Right renal pelvis (tissue), 4 donors: ENCODE measurements at regions not wholly inside any gene's neighbourhood (a gene's known extent, or its start where the extent isn't known, plus 50 kb on each side); places are given as distances from the start of the nearest gene placed in this dataset.

Experiments
- DNase-seq, 4 donors: peaks; one replicate each; pipeline ENCODE4 v3.0.0-alpha.2; 2013; ENCODE audit warnings: low read depth in 4 of 4, low spot score in 3 of 4, missing footprints in 1 of 4

DNA sequence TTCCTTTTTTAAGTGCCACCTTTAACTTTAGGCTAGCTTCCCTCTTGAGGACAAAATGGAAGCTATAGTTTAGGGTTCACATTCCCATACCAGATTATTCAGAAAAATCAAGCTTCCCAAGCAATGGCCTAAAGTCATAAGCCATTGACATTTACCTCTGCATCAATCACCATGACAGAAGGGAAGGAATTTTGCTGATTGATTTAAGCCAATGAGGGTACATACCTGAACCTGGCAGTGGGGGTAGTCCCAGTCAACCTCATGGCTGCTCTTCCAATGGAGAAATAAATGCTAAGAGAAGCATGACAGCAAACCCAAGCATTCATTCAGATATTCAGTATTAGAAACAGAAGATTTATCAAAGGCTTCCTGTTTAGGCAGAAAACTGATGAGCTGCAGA lies 128.4 kb upstream of the CREB1 start:
- DNase-seq, result no peak

DNA sequence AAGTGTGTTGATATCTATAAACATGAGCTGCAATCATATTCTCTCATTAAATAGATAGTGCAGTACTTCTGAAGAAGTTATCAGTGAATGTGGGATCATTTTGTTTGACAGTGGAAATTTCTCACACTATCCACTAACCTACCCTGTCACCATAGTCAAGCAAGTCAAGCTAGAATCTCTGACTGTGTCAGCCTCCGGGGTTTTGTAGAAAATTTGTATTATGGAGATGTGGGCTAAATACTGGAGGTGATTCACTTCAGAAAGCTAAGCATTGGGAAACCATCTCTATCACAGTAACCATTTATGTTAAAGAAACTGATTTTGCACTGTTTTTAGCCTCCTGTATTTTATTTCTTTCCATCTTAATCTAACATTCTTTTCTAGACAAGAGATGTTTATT lies 126.6 kb upstream of the CREB1 start:
- DNase-seq, result no peak

DNA sequence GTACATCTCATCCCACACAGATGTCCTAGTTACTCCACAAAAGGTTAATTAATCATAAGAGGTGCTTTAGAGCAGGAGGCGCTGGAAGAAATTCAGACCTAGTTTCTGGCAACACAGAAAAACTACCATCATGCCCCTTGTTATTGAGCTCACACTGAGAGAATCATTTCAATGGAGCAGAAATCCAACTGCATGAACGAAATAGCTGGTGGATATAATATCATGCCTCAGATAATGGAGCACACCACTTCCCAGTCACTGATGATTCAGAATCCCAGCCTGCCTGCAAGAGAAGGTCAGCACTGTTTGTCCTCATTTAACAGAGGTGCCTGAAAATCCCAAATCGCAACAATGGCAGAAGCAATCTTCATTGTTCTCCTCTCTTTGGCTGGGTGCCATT lies 125.8 kb upstream of the CREB1 start:
- no peak for DNase-seq

DNA sequence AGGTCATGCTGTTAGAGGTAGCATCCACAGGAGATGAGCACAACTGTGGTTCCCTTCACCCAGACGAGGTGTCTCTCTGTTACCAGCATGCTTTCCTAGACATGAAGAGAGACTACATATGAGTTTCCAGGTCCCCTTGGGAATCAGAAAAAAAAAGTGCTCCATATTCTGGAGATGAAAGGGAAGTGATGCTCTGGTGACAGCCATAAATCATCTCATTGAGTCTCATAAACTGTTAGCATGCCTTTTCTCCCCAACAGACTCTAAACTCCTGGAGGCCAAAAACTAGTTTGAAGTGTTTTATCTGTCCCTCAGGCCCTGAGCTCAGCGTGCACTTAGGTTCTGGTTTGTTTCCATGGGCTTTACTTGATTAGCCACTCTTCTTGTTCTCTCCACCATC lies 124.6 kb upstream of the CREB1 start:
- DNase-seq, result no peak

DNA sequence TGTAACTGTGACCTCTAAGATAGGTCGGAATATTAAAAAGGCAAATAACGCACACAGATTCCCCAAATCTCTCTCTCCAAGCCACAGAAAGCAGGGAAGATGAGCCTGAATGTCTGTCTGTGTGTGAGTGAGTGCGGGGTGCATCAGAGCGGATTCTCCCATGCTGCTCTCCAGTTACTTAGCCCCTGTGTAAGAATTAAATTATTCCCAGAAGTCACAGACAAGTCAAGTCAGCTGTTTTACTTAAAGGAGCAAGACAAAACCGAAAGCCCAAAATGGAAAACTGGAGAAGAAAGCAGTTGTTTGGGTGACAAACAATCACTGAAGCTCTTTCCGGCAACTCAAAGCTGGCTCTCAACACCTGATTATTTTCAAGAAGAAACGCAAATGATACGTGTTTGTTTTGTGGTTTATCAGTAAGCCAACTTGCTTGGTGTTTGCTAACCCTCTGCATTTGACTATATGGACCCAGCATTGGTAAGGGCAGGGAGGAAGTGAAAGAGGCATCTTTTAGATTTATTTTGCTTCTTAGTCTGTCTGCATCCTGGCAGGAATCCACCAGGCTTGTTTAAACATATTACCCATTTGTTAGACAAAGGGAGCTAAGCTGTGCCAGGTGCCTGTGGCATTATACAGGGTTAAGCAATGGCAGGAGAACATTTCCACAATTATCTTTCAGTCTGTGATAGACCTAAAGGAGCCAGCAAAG lies 121.5 kb upstream of the CREB1 start:
- DNase-seq, result no peak

DNA sequence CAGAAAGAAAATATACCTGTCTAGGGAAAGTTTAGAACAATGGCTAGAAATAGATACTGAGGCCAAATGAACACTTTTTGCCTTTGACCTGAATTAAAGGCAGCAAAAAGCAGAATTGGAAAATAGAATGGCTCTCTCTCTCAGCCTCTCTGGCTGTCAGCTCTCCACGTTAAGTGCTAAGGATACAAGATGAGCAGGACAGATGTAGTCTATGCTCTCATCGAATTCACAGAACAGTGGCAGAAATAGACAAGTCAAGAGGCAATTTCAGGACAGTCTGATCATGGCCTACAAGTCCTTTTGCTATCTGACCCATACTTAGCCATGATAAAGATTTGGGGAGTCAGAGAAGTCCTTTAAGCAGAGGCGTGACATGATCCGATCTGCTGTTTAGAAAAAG lies 120.2 kb upstream of the CREB1 start:
- DNase-seq, result no peak

DNA sequence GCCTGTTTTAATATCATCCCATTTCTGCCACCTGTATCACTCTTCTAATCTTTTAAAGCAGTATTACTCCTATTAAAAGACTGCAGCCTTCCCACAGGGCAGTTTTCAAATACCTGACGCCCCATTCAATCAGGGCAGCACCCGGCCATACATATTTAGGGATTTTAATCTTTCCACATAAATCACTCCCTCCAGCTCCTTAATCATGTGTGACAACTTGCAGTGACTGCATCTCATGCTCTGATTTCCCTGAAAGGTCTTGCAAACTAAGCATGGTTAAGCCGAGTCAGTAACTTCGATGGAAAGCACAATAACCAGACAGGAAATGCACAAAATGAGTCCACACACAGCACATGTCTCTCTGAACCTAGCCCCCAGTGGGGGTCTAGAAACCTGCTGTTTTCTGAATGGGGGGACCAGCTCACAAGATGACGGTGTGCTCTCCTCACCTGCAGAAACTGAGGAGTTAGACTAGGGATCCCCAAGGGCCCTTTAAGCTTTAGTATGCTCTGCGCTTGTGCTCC lies 116.9 kb upstream of the CREB1 start:
- DNase-seq, result no peak

DNA sequence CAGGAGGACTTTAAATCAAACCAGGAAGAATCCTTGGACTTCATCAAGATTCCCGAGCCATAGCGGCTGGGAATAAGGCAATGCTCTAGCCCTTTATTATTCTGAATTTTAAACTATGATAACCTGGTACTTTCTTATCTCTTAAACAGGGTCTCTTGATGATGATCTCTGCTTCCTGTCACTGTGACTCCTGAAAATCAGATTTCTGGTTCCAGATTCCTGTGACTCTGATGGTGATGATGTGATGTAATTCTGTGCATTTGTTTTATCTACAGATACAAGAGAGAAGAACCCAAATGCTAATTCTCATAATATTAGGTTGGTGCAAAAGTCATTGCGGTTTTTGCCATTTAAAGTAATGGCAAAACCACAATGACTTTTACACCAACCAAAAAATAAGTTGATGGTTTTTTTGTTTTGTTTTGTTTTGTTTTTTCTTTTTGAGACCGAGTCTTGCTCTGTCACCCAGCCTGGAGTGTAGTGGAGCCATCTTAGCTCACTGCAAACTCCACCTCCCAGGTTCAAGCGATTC lies 116.3 kb upstream of the CREB1 start:
- no peak for DNase-seq

DNA sequence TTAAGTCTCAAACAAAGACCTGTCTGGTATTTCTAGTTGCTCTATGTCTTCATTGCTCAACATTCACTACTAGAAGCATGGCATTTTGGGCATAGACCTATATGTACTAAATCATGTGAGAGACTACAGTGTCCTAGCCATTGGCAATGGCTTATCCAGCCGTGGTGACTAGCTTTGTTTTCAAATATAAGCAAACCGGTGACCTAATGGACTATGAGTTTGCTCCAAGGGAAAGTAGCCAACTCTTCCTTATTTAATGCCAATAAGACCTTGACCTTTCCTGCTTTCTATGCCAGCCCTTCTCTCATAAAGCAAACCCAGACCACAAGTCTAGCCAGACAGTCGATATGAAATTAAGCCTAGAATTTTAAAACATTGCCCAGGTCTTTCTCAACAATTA lies 113.7 kb upstream of the CREB1 start:
- DNase-seq, result no peak

DNA sequence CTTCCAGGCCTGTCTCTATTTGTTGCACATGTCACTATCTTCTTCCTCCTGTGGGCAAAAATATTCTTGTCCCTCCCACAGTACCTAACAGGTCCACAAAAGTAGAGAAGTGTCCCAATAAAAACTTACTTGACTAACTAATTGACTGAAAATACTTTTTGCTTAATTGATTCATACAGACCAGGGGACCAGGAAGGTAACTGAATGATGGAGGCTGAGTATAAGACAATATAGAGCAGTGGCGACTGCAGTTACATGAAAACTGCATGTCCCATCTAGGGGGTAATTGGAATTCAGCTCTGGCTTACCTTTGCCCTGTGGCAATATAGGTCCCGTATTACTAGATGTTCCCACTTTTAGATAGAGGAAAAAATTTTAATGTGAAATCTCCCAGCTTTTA lies 112.9 kb upstream of the CREB1 start:
- no peak for DNase-seq

DNA sequence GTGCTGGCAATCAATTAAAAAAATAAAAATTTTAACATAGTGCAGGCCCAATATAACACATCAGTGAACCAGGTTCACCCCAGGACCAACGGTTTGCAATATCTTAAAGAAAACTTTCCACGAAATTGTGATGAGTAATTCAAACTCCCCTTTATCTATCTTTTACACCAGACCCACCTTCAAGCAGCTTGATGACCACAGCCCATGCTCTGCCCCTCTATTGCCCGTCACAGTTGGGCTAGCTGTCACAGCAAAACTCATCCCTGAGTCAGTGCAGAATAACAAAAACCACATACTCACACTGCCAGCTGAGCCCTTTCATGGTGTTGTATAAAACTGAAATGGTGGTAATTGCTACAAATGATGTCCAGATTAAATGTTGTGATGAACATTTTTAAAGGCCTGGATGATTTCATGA lies 112.5 kb upstream of the CREB1 start:
- no peak for DNase-seq

DNA sequence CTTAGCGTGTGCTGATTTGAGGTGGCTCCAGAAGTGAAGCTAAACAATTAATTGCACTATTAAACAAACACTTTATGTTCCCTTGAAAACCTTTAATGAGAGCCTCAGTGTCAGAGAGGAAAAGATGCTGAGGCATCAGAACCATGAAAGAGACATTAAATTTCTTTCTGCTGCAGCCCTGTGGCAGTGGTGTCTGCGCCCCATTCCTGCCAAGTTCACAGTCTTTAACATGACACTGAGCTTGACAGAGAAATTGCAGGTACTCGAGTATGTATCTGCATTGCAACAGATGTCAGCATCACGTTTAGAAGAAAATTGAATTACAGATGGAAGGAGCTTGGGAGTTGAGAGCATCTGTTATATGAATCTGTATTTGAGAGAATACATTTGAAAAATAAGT lies 111.3 kb upstream of the CREB1 start:
- no peak for DNase-seq

DNA sequence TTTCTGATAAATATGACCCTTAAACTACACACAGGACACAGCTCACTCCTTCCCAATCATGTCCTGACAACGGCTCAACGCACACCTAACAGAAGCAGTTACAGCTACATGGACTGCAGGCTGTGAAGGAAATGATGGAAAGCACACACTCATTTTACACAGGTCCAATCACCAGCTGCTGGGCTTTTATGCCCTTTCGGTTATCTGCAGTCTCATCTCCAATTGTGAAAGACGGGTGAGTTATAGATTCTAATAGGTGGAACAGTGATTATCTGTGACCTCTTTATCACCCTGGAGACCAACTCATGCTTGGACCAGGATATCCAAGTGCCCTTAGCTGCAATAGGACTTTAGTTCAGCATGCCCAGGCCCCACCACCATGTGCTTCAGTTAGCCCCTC lies 110.4 kb upstream of the CREB1 start:
- no peak for DNase-seq

DNA sequence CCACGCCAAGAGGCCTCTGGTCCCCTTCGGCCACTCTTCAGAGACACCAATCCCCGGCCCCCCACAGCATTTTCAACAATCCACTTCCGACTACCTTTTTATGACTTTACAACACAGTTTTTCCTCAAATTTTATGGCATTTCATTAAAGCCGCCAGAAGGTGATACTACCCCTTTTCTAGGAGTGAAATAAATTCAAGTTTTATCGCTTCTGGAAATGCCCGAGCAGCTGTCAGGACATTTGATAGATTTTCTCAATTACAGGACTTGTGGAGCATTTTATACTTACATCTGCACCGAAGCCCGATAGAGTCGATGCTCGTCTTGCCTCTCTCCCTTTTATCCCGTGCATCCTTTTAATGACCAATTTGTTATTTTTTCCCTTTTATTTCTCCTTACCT lies 108.1 kb upstream of the CREB1 start:
- peak in 1 of 4 donors; percentile 61 for DNase-seq

DNA sequence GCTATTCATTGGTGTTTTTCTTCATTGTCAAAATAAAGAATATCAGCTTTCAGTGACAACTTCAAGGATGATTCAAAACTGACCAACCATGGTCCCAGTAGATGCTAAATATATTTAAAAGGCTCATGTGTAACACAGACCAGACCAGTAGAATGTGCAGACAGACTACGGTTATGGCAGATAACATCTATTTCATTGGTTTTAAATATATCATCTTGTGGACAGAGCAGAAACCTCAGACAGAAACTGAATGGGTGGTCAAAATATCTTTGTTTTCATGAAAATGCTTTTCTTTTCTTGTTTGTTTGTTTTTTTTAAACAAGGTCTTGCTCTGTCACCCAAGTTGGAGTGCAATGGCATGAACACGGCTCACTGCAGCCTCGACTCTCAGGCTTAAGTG lies 107.4 kb upstream of the CREB1 start:
- no peak for DNase-seq

DNA sequence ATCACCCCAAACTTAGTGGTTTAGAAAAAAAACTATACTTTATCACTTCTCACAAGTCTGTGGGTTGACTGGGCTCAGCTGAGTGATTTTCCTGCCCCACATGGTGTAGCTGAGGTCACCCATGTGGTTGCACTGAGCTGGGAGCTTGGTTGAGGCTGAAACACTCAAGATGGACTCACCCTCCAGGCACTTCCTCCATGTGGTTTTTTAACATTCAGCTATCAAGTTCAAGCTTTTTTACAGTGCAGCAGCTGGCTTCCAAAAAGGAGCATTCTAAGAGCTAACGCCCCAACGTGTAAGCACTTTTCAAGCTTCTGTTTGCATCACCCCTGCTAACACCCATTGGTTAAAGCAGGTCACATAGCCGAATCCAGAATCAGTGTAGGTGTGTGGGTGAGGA lies 105.9 kb upstream of the CREB1 start:
- DNase-seq, result no peak

DNA sequence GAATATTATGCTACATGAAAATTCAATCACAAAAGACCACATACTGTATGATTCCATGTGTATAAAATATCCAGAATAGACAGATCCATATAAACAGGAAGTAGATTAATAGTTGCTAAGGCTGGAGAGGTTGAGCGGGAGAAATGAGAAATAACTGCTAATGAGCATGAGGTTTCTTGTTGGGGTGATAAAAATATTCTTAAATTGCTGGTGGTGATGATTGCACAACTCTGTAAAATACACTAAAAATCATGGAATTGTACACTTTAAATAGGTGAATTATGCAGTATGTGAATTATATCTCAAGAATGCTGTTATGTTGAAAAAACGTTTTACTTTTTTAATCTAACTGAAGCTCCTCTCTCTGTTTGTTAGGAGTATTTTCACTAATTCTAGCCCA lies 101.8 kb upstream of the CREB1 start:
- DNase-seq, result no peak

DNA sequence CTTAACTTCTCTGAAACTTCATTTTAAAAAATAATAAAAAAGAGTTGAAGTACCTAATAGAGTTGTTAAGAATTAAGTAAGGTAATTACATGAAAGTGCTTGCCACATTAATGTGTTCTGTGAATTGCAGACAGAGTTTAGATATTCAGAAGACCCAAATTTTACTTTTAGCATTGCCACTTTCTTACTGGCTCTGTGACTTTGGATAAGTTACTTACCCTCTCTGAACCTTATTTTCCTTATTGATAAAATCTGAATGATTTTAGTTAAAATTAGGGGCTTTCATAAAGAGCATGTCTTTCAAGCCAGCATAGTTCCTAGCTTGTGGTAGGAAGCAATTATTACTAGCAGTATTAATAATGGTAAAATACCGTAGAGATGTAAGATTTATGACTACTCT lies 101.2 kb upstream of the CREB1 start:
- no peak for DNase-seq

DNA sequence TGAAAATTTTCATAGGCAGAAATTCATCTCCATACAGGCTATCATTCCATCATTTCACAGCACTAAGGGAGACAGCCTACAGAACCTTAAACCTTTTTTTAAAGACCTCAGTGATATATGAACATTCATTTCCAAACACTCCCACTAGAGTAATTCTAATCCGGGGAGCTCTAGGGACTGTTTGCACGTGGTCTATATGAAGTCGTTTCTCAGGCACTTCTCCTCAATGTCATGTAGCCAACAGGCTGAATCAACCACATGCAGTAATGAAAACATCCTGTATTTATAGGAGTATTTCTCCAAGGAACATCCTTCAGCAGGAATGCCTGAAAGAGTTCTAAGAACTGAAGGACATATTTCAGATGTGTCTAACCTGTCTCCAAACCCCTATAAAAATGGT lies 97.3 kb upstream of the CREB1 start:
- DNase-seq, result peak in 1 of 4 donors; percentile 36

DNA sequence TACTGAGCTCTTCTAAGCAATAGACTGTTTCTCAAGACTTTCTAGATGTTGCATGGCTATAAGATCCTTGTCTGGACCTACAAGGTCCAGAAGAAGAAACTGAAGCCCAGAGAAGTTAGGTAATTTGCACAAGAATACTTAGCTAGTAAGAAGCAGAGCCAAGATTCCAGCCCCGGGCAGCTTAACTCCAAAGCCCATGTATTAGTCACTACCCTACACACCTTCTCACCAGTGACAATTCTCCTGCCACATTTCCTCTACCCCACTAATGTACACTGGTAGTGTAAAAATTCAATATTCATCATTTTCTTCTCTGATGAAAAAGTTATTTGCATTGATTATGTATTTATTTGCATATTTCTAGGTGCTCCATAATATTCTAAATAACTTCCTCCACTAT lies 95.5 kb upstream of the CREB1 start:
- no peak for DNase-seq

DNA sequence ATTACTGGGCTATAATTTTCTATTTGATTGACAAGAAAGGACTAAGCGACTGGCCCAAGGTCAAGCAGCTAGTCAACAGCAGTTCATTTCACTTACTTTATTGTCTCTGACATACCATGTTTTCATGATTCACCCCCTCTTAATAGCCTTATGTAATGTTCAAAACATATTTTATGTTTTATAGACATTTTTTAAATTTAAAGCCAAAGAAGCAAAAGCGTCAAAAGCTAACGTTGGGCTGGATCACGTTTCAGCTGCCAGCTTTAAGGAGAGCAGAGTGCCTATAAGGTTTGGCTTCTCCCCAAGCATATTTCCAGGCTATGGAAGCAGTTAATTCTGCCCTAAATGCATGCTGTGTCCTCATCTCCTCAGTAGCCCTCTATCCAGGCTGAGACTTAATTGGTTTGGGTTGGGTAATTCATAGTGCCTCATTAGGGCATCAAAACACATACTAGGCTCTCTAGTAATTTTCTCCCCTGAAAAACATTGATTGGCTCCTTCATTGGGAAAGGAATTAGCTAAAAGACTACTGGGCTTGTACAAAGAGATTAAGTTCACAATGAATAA lies 94.8 kb upstream of the CREB1 start:
- no peak for DNase-seq

DNA sequence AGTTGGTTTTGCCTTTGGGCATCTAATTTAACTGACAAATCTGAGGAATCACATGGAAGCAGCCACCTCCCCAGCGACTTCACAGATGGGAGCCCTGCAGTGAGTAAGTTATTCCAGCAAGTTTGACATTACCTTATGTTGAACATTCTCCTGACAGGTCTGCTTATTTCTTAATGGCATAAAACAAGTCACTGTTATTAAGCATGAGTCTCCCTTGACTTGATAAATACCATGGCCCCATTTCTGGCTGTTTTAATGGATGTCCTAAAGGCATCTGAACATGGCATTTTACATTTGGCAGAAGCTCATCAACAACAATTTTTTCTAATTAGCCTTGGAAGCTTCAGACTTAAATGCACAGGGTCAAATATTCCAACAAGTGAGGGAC lies 92.6 kb upstream of the CREB1 start:
- no peak for DNase-seq
